ENCODE measurements at regions not wholly inside any gene's neighbourhood (a gene's known extent, or its start where the extent isn't known, plus 50 kb on each side); places are given as distances from the start of the nearest gene placed in this dataset.

DNA sequence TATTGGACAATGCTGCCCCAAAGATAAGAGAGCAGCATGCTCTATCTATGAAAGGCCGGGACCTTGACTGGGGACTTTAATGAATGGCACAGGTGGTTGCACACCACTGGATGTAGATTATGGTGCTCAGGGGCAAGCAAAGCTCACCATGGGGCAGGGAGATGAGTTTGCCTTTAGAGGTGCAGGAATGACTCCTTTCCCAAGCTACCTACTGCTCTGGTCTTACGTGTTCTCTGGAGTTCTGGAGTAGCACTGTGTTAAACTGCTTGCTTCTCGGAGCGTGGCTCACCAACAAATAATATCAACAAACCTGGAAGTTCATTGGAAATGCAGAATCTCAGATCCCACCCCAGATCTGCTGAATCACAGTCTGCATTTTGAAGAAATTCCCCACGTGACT lies 445.3 kb downstream of the RPS24 start:
- TF ChIP-seq RAD21 (IDR thresholded peaks at IDR 0.05; ENCODE audit: low read length) = no peak
- no peak for TF ChIP-seq MEF2A (IDR thresholded peaks at IDR 0.05; ENCODE audit: borderline replicate concordance, low read depth)
- no peak for TF ChIP-seq FOSL2 (IDR thresholded peaks at IDR 0.05; ENCODE audit: borderline replicate concordance, low read depth)
- no peak for TF ChIP-seq ELF1 (IDR thresholded peaks at IDR 0.05)
- TF ChIP-seq CHD2 (IDR thresholded peaks at IDR 0.05; ENCODE audit: low read length, partially characterized antibody) = no peak
- TF ChIP-seq FOXJ3 (CRISPR knock-in tag; IDR thresholded peaks at IDR 0.05) = no peak
- TF ChIP-seq, protein P1, sequence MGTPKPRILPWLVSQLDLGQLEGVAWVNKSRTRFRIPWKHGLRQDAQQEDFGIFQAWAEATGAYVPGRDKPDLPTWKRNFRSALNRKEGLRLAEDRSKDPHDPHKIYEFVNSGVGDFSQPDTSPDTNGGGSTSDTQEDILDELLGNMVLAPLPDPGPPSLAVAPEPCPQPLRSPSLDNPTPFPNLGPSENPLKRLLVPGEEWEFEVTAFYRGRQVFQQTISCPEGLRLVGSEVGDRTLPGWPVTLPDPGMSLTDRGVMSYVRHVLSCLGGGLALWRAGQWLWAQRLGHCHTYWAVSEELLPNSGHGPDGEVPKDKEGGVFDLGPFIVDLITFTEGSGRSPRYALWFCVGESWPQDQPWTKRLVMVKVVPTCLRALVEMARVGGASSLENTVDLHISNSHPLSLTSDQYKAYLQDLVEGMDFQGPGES (IDR thresholded peaks at IDR 0.05; ENCODE audit: low read depth, low read length) = no peak
- TF ChIP-seq SIN3A (IDR thresholded peaks at IDR 0.05; ENCODE audit: borderline replicate concordance, low read depth, low read length) = no peak
- TF ChIP-seq RCOR1 (IDR thresholded peaks at IDR 0.05; ENCODE audit: low read length) = no peak
- TF ChIP-seq, protein P2, sequence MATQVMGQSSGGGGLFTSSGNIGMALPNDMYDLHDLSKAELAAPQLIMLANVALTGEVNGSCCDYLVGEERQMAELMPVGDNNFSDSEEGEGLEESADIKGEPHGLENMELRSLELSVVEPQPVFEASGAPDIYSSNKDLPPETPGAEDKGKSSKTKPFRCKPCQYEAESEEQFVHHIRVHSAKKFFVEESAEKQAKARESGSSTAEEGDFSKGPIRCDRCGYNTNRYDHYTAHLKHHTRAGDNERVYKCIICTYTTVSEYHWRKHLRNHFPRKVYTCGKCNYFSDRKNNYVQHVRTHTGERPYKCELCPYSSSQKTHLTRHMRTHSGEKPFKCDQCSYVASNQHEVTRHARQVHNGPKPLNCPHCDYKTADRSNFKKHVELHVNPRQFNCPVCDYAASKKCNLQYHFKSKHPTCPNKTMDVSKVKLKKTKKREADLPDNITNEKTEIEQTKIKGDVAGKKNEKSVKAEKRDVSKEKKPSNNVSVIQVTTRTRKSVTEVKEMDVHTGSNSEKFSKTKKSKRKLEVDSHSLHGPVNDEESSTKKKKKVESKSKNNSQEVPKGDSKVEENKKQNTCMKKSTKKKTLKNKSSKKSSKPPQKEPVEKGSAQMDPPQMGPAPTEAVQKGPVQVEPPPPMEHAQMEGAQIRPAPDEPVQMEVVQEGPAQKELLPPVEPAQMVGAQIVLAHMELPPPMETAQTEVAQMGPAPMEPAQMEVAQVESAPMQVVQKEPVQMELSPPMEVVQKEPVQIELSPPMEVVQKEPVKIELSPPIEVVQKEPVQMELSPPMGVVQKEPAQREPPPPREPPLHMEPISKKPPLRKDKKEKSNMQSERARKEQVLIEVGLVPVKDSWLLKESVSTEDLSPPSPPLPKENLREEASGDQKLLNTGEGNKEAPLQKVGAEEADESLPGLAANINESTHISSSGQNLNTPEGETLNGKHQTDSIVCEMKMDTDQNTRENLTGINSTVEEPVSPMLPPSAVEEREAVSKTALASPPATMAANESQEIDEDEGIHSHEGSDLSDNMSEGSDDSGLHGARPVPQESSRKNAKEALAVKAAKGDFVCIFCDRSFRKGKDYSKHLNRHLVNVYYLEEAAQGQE (IDR thresholded peaks at IDR 0.05; ENCODE audit: low read depth, low read length) = no peak
- TF ChIP-seq GABPA (IDR thresholded peaks at IDR 0.05; ENCODE audit: low read depth) = no peak
- TF ChIP-seq, protein P3, sequence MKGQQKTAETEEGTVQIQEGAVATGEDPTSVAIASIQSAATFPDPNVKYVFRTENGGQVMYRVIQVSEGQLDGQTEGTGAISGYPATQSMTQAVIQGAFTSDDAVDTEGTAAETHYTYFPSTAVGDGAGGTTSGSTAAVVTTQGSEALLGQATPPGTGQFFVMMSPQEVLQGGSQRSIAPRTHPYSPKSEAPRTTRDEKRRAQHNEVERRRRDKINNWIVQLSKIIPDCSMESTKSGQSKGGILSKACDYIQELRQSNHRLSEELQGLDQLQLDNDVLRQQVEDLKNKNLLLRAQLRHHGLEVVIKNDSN (IDR thresholded peaks at IDR 0.05; ENCODE audit: borderline replicate concordance, low read depth) = no peak
- no peak for TF ChIP-seq POLR2AphosphoS5 (IDR thresholded peaks at IDR 0.05; ENCODE audit: low read depth, low read length)
- no peak for TF ChIP-seq EZH2phosphoT487 (IDR thresholded peaks at IDR 0.05; ENCODE audit: borderline replicate concordance, low read depth)
- TF ChIP-seq YY1 (IDR thresholded peaks at IDR 0.05; ENCODE audit: low read depth) = no peak
- POLR2A ChIA-PET = no interaction called here
- 68% methylated on average over 5 of the region's 5 CpGs for WGBS (ENCODE audit: low lambda C conversion rate)

More for the DNA sequence above, 445.3 kb downstream of the RPS24 start:
- no peak overlapping the region for H2AFZ ChIP-seq (ENCODE audit: low read depth)
- no peaks in the 10 kb centered on the region for H3K36me3 ChIP-seq (replicated peaks in 1 of 2; ENCODE audit: control insufficient read depth in 1 of 2, insufficient read depth in 2 of 2, low read length in 1 of 2)
- no peaks in the 10 kb centered on the region for H3K9me3 ChIP-seq
- H3K4me3 ChIP-seq (ENCODE audit: low read depth in 2 of 2, low read length in 1 of 2) = no peak overlapping the region
- no peak for DNase-seq
- H3F3A ChIP-seq (replicated peaks; ENCODE audit: insufficient read depth) = no peaks in the 10 kb centered on the region
- H3K27me3 ChIP-seq (ENCODE audit: insufficient read depth) = no peaks in the 10 kb centered on the region; the same call in 1 of the 2 replicates
- H4K20me1 ChIP-seq (ENCODE audit: insufficient read depth) = no peaks in the 10 kb centered on the region
- H3K27ac ChIP-seq (ENCODE audit: low read depth in 2 of 2, low read length in 1 of 2) = no peak overlapping the region
- no peaks in the 10 kb centered on the region for H3K79me2 ChIP-seq (ENCODE audit: insufficient read depth)
- no peaks in the 10 kb centered on the region for H3K9me2 ChIP-seq
- H3K4me2 ChIP-seq = no peak overlapping the region
- peaks cover 0 to 35% of the 10 kb centered on the region in 2 experiments; a peak in 2 of 4 replicates for H3K4me1 ChIP-seq (ENCODE audit: control insufficient read depth in 1 of 2, insufficient read depth in 2 of 2, low read depth in 1 of 2, low read length in 1 of 2)
- no peak overlapping the region for H3K9ac ChIP-seq
- CTCF ChIA-PET = no interaction called here
